GM21528 (cell line): ENCODE measurements at regions not wholly inside any gene's neighbourhood (a gene's known extent, or its start where the extent isn't known, plus 50 kb on each side); places are given as distances from the start of the nearest gene placed in this dataset.

Experiments
- ATAC-seq: cut with Tn5 transposase; IDR thresholded peaks from one replicate; pipeline ENCODE4 v1.9.1; 2021; ENCODE audit warnings: mild to moderate bottlenecking, moderate library complexity; ENCODE audit not compliant: unreplicated experiment, low FRiP score

DNA sequence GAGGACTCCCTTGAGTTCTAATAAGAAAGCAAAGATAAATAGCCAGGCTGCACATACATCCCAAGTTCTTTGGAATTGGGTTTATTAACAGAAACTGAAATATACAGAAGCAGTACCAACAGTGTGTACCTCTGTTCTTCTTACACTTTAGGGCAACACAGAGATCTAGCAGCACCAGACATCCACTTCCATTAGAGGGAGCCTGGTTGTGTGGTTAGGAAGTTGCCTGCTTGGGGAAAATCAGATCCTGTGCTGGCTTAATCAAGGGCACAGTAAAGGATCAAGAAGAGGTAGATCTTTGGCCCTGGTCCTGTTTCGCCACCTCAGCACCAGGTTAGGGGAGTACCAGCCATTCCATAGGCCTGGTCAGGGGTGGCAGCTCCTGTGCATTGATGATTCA is 231.1 kb upstream of the ARHGAP24 start:
- no peak for ATAC-seq

DNA sequence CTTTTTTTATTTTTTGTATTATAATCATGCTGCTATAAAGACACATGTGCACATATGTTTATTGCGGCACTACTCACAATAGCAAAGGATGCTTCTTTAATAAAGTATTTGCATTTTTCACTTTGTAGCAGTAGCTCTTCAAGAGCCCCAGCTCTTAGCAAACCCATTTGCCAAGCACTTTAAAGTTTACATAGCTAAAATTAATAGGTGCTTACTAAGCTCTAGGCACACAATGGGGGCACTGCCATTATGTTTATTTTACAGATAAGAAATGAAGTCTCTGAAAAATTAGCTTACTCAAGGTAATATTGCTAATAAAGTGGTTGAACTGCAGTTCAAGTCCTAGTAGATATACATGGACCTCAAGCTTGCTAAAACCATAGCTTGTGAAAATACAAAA is 230.3 kb upstream of the ARHGAP24 start:
- ATAC-seq, result no peak

DNA sequence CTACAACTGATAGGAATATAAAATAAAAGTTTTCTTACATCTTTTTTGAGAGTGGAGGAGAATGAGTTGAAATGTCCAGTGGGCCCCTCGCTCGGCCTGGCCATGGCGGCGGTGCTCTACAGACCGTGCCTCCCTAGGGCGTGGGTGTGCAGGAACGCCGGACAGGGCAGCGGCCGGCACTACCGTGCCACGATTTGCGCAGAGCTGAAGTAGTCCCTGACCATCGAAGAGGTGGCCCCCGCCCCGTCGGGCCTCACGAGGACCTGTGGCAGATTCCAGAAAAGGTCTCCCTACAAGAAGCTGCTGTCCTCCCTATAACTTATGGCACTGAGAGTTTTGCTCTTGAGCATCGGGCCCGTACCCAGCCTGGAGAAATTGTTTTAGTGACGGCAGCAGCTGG is 228.9 kb upstream of the ARHGAP24 start:
- ATAC-seq, result no peak

DNA sequence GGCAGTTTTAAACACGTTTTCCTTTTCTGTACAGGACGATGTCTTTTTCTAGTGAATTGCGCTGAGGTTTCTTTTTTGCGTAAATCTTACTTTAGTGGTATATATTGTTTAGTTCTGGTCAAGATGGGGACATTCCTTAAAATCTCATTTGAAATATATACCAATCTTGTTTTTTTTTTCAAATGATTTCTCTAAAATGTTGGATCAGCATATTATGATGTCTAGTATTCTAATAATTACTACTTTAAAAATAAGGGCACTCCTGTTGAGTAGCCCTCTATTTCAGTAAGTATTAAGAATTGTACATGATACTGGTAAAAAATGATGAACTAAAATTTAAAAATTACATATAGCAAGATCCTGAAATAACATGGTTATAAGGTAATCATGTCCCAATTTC is 224.1 kb upstream of the ARHGAP24 start:
- ATAC-seq, result no peak

DNA sequence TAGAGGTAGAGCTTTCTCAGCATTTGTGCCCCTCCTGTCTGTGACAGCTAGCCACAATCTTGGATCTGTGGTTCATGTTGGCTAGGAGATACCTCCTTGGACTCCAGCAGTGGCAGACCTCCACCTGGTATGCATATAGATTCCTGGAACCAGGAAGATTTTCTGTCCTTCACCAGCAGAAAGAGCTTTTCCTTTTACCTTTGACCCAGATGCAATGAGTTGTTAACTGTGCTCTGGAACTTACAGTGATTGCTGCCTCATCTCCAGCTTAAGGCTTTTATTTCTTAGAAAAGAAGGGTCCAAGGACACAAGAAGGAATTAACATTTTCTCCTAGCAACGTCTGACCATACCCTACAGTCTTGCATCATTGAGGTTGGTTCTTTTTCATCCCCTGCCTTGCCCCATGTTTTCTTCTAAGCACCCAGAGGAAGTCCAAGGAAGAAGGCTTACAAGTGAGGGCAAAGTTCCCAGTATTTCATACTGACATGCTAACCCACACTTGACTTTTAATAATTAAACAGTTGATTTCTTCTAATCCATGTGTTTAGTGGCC is 217.1 kb upstream of the ARHGAP24 start:
- no peak for ATAC-seq

DNA sequence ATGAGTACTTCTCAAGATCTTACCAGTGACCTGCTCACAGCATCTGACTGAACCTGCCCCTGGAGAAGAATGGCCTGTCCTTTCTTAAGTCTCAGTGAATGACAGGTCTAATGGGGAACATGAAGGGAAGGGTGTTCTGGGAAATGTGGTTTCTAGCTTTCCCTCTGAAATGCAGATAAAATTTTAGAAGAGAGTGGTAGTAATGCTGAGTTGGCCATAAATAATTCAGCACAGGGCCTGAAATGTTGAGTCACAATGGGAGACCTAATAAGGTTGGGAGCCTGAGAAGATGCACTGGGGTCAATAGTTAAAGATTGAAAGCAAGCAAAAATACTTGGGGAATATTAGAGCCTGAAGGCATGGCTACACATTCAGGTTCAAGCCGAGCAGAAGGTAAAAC is 214.9 kb upstream of the ARHGAP24 start:
- ATAC-seq, result no peak

DNA sequence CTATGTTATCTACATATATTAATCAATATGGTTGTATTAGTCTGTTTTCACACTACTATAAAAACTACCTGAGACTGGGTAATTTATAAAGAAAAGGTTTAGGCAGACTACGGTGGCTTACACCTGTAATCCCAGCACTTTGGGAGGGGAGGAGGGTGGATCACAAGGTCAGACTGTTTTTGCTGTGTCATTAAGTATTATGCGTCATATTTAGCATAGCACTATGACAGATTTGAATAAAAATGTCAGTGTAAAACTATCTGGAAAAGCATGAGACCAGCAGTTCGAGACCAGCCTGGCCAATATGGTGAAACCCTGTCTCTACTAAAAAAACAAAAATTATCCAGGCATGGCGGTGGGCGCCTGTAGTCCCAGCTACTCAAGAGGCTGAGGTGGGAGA is 209.7 kb upstream of the ARHGAP24 start:
- ATAC-seq, result no peak

DNA sequence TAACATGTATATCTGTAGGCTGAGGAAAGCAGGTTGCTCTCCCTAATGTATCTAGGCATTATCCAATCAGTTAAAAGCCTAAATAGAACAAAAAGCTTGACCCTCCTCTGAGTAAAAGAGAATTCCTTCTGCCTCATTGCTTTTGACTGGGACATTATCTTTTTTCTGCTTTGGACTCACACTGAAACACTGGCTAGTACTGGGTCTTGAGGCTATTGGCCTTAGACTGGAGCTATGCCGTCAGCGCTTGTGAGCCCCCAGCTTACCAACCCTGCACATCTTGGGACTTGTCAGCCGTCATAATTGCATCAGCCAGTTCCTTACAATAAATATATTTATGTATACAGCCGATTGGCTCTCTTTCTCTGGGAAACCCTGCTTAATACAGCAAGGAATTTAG is 206.8 kb upstream of the ARHGAP24 start:
- no peak for ATAC-seq

DNA sequence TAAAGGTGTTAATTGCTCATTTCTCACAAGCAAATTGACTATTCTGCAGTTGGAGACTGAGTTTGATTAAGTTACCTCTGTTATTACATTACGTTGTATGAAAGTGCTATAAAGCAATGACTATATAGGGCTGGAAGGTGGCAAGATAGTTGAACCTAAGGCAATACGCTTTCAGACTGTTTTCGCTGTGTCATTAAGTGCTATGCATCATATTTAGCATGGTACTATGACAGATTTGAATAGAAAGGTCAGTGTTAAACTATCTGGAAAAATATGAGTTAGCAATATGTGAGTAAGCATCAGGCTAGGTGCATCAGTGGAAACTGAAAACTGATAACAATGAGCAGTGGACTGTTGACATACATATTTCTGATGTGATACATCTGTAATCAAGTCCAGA is 206.0 kb upstream of the ARHGAP24 start:
- ATAC-seq, result no peak

DNA sequence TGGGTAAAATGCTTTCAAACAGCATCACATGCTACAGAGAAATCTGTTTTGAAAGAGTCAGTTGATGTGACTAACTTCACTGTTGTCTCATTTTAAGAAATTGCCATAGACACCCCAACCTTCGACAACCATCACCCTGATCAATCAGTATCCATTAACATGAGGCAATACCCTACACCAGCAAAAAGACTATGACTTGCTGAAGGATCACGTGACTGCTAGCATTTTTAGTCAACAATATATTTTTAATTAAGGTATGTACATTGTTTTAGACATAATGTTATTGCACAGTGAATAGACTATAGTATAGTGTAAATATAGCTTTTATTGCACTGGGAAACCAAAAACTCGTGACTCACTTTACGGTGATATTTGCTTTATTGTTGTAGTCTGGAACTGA is 200.0 kb upstream of the ARHGAP24 start:
- no peak for ATAC-seq

DNA sequence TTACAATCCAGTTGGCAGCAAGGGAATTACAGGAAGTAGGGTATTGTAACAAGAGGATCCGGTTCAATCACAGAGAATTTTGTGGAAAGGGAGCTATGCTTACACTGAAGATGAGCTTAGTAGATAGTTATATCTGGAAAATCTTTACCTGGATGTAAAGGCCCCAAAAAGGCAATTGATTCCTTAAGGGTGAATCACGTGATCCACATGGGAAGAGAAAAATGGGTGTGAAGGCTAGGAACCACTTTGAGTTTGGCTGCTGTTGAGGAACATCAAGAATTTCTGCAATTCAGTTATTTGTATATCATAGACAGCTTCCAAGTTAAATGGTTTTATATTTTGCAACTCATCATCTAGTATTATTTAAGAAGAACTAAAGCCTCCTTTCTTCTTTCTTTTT is 194.0 kb upstream of the ARHGAP24 start:
- no peak for ATAC-seq

DNA sequence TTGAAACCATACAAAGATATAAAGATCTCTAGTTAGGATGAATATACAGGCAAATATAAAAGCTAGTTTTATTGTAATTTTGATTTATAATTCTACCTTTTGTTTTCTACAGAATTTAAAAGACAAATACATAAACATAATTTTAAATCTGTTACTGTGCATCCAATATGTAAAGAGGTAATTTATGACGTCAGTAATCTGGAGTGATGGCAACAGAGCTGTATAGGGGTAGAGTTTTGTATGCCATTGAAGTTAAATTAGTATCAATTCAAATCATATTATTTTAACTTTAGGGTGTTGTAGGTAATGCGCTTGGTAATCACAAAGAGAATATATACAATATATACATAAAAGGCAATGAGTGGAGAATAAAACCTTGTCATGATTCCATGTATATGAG is 183.7 kb upstream of the ARHGAP24 start:
- ATAC-seq, result no peak

DNA sequence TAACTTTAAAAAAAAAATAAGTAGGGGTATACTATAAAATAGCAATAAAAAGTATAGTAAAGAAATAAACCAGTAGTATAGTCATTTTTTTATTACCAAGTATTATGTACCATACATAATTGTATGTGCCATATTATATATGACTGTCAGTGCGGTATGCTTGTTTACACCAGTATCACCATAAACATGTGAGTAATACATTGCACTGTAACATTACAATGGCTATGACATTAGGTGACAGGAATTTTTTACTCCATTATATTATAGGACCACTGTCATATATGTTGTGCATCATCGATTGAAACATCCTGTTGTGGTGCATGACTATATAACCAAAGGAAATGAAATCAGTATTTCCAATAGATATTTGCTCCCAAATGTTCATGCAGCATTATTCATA is 176.9 kb upstream of the ARHGAP24 start:
- ATAC-seq, result no peak

DNA sequence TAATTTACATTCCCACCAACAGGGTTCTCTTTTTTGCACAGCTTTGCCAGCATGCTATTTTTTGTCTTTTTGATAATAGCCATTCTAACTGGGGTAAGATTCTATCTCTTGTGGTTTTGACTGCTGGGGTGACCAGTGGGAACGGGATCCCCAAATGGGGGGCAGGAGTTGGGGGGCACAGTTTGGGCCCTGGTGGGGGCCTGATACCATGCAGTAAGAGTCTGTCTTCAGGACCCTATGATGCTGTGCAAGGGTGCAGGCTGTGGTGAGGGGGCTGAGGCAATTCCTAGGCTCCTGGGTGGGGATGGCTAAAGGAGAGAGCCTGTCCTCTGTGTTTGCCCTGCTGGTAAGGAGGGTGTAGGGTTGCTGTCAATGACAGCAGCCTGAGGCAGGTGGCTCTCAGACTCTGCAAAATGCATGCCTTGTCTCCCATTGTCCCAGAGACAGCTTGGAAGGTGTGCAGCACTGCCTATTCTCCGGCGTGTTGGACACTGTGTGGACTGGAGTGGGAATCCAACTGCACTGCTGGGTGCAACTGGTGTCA is 172.7 kb upstream of the ARHGAP24 start:
- ATAC-seq, result no peak

DNA sequence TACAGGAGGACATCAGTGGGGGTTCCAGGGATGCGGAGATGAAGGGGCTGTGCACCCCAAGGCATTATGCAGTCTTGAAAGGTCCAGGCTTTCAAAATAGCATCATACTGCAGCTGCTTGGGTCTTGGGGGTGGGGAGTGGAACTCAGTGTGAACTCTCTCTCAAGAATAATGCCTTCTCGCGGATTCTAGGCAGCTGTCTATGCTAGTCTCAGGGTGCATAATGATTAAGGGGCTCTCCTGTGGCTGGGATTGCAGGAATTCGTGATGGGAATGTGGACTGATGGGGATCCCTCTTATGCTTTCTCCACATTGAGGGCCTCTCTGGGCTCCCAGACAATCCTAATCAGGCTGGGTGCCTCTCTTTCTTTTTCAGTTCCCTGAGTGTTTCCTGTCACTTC is 172.2 kb upstream of the ARHGAP24 start:
- ATAC-seq, result no peak

DNA sequence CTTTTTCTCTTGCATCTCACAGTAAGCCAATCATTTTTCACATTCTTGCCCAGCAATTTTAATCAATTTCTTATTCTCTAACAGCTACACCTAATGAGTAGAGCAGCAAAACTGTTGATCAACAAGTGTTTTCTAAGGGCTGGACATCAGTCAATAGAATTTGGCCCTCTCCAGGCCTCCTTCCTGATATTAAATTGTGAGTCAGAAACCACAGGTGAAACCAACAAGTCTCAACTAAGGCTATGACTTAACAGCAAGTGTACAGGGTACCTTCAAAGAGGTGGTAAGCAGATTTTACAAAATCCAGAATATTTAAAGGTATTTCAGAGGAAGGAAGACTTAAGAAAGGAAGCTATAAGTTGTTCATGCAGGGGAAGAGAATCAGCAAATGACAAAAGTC is 156.5 kb upstream of the ARHGAP24 start:
- ATAC-seq, result no peak

DNA sequence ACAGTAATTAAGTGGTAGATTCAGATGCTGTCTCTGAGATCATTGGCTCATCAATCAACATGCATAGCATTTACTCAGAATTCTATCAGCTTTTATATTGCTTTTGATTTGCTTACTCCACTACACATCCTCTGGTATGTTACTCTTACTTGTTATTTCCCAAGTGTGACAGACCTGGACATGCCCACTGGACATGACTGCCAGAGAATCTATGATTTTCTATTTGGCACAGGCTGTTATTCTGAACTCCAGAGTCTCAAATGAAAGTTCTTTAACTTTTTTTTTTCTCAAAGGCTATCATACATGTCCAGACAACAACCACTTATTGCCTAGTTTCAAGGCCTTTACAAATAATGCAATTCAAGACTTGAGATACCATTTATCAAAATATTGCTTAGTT is 116.1 kb upstream of the ARHGAP24 start:
- ATAC-seq, result no peak

DNA sequence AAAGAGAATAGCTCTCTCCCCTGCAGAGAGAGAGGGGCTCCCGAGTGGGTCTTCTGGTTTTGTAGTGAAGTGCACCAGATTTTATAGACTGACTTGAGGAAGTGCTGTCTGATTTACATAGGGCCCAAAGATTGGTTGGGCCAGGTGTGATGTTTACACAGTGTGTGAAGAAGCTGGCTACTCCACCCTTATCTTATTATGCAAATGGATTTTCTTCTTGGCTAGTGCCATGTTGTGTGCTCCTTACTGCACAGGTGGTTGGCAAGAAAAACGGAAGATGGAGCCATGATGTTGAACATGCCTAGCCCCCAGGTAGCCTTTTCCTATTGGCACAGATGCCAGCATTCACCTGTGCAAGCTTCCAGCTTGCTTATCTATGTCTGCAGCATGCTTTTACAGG is 112.4 kb upstream of the ARHGAP24 start:
- no peak for ATAC-seq

DNA sequence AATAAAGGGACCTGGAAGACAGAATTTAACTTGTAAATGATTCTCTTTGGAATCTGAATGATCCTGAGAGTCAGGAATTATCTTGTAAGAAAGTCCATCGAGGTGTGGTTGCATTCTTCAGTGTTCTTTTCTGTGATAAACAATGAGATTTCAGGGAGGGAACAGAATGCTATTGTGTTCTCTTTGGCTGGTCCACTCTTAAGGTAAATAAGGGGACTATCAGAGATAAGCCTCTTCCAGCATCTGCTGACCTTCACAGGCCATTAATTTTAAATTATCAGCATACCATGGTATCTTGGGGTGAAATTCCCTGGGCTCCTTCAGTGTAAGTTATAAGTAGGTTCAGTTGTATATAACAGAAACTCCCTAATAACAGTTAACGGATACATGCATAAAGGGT is 107.1 kb upstream of the ARHGAP24 start:
- no peak for ATAC-seq

DNA sequence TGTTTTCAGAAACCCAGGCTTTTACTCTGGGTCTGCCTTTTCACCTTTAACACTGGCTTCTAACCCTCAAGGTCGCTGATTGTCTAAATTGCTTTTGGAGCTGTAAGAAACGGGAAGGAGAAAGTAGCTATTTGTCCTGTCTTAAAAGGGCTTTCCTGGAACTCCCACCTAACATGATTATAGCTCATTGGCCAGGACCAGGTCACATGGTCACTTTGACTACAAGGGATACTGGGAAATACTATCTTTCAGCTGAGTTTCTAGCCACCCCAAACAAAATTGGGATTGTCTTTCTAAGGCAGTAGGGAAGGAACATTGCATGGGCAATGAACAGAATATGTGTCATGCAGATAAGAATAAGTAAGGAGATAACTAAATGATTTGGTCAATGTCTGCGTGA is 106.7 kb upstream of the ARHGAP24 start:
- no peak for ATAC-seq

DNA sequence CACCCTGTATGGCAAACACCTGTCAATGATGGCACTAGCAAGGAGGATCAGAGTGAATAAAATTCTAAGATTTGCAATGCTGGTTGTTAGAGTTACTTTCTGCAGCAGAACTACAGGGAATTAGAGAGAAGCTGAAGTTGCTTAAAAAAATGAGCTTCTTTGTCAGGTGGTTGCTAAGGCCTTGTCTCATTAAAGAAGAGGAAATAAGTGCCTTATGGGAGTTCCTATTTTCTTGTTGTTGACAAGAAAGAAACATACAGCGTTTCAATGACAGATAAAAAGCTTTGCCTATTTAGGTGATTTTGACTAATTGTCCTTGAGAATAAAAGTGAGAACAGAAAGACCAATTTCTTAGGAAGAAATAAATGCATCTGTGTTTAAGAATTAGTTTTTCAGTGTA is 106.0 kb upstream of the ARHGAP24 start:
- no peak for ATAC-seq

DNA sequence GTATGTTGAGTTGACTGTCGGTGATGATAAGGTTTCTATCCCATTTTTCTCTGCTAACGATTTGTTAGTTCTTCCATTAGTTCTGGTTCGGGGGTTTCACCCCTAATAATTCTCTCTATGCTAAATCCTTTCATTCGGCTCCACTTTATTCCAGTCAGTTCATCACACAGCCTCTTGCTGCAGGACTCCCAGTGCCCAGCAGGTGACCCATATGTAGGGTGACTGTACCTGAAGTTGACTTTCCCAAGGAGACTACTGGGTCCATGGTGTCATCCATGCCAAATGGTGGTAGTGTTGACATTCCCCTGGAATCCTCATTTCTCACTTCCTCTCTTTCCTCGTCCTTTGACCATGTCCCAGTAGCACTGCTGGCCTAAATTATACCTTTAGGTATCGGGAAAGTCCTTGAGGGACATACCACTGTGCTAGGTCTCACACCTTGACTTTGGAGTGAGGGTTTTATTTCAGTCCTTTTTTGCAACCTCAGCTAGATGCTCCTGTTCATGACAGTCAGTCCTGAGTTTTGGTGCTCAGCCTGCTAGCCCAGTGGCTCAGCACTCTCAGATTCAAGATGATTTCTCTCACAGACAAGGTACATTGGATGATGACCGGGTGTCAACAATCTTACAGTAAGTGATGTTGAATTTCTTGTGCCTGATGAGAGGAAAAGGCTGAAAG is 105.1 kb upstream of the ARHGAP24 start:
- ATAC-seq, result no peak
